Esophagus muscularis mucosa (tissue), 3 donors: ENCODE measurements at regions not wholly inside any gene's neighbourhood (a gene's known extent, or its start where the extent isn't known, plus 50 kb on each side); places are given as distances from the start of the nearest gene placed in this dataset.

Source experiments
- POLR2A ChIP-seq: fragments of 450-650 bp; IDR thresholded peaks from one replicate; pipeline ENCODE4 v1.6.1; 2017; ENCODE audit warnings: antibody characterized with exemption, moderate library complexity, mild to moderate bottlenecking, low read depth
- POLR2AphosphoS5 ChIP-seq, 2 donors: sonication (generic); formaldehyde crosslinking; IDR thresholded peaks; one replicate each; pipeline ENCODE4 v1.6.1; 2017; ENCODE audit warnings: antibody characterized with exemption in 2 of 2
- TF ChIP-seq, protein P1 (sequence below), 3 experiments: fragments of 200-600 bp in 2 of 3; fragments of 450-650 bp in 1 of 3; sonication (generic) in 2 of 3; IDR thresholded peaks; one replicate each; pipeline ENCODE4 v1.5.1; 2017 to 2019; ENCODE audit warnings: antibody characterized with exemption in 3 of 3, mild to moderate bottlenecking in 2 of 3, moderate library complexity in 1 of 3

- TF ChIP-seq, protein P1, sequence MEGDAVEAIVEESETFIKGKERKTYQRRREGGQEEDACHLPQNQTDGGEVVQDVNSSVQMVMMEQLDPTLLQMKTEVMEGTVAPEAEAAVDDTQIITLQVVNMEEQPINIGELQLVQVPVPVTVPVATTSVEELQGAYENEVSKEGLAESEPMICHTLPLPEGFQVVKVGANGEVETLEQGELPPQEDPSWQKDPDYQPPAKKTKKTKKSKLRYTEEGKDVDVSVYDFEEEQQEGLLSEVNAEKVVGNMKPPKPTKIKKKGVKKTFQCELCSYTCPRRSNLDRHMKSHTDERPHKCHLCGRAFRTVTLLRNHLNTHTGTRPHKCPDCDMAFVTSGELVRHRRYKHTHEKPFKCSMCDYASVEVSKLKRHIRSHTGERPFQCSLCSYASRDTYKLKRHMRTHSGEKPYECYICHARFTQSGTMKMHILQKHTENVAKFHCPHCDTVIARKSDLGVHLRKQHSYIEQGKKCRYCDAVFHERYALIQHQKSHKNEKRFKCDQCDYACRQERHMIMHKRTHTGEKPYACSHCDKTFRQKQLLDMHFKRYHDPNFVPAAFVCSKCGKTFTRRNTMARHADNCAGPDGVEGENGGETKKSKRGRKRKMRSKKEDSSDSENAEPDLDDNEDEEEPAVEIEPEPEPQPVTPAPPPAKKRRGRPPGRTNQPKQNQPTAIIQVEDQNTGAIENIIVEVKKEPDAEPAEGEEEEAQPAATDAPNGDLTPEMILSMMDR (IDR thresholded peaks at IDR 0.05): no peak
- TF ChIP-seq POLR2A (no peak), POLR2AphosphoS5 (IDR thresholded peaks at IDR 0.05) (no peak)
These were observed 52.4 kb upstream of the EEPD1 start for GRCh38 chr7:36100634-36101033.
